ENCODE measurements at regions not wholly inside any gene's neighbourhood (a gene's known extent, or its start where the extent isn't known, plus 50 kb on each side); places are given as distances from the start of the nearest gene placed in this dataset.
A peak's percentile ranks its signal among the peaks of the same experiment; 100 is the strongest.

DNA sequence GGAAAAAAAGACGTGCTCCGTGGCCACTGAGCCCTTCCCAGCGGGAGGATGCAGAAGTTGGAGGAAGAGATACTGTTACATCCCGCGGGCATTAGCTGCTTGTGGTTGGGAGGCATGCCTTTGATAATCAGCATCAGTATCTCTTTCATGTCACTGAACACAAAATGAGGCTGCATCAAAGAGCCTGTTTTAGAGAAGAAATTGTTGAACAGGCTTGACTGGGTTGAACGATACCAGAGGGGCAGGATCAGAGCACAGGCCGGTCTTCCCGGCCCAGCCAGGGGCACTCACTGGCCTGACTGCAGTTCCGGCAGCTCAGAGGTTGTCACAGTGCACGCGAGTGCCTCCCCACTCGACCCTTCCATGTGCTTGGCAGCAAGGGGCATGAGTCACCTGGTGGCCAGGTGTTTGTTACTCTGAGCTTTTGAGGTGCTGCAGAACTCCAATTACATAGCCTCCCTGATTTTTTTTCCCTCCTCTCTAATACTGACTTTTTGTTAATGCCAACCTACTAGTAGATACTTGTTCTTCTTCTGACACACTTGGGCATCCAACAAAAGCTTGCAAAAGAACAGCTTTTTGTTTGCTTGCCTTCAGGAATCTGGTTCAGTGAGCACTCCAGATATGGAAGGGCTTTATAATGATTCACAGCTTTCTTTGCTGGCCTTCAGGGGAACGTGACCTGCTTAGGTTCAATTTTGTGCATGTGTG is 121.6 kb downstream of the VAPA start:
- Mint-ChIP-seq H3K27ac (peak overlapping the region; percentile 34), H3K4me1 (ENCODE audit: low read depth) (peaks cover 23% of the 10 kb centered on the region), H3K4me3 (ENCODE audit: low read depth) (no peak overlapping the region), H3K9me3 (ENCODE audit: low read depth) (no peaks in the 10 kb centered on the region), H3K27me3 (peaks cover 4% of the 10 kb centered on the region), H3K36me3 (ENCODE audit: insufficient read depth) (no peaks in the 10 kb centered on the region)
- DNase-seq (ENCODE audit: low spot score, unreplicated experiment): no peak
- no peak for TF ChIP-seq CTCF (IDR thresholded peaks at IDR 0.05; ENCODE audit: unreplicated experiment)

DNA sequence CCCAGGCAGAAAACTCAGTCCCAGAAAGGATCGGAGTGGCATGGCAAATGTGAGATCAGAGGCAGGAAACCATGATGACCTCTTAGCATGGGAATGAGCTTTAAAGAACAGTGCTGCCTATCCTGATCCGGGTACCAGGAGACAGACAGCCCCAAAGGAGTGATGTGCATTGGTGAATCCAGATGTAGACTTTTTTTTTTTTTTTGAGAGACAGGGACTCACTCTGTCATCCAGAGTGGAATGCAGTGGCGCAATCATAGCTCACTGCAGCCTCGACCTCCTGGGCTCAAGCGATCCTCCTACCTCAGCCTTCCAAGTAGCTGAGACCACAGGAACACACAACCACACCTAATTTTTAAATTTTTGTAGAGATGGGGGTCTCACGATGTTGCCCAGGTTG is 122.7 kb downstream of the VAPA start:
- Mint-ChIP-seq H3K9me3 (ENCODE audit: low read depth) (peaks cover 1% of the 10 kb centered on the region), H3K4me3 (ENCODE audit: low read depth) (no peak overlapping the region), H3K36me3 (ENCODE audit: insufficient read depth) (no peaks in the 10 kb centered on the region), H3K27me3 (no peaks in the 10 kb centered on the region), H3K4me1 (ENCODE audit: low read depth) (peaks cover 27% of the 10 kb centered on the region), H3K27ac (no peak overlapping the region)
- no peak for TF ChIP-seq CTCF (IDR thresholded peaks at IDR 0.05; ENCODE audit: unreplicated experiment)
- no peak for DNase-seq (ENCODE audit: low spot score, unreplicated experiment)

- Mint-ChIP-seq H3K27me3 (no peaks in the 10 kb centered on the region), H3K9me3 (ENCODE audit: low read depth) (peaks cover 7% of the 10 kb centered on the region), H3K27ac (peak overlapping the region; percentile 25), H3K4me1 (ENCODE audit: low read depth) (peaks cover 27% of the 10 kb centered on the region), H3K4me3 (ENCODE audit: low read depth) (no peak overlapping the region), H3K36me3 (ENCODE audit: insufficient read depth) (peaks cover 2% of the 10 kb centered on the region)
- DNase-seq (ENCODE audit: low spot score, unreplicated experiment): no peak
- no peak for TF ChIP-seq CTCF (IDR thresholded peaks at IDR 0.05; ENCODE audit: unreplicated experiment)
Measured at GRCh38 chr18:10037181-10037580, 123.4 kb downstream of the VAPA start.

DNA sequence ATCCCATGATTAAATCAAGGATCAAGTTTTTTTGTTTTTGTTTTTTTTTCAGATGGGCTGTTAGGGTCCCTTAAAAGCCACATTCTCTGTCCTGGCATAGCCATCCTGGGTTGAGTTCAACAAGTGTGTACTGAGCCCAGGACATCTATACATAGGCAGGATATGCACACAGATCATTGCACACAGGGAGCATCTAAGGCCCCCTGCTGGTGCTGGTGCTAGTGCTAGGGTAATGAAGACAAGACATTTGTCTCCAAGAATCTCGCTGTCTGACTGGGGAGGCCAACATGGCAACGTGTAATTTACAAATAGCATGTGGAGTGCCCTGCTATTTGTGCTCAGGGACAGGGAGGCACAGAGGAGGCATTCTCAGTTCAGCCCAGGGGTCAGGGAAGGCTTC is 124.5 kb downstream of the VAPA start:
- Mint-ChIP-seq H3K27ac (no peak overlapping the region), H3K9me3 (ENCODE audit: low read depth) (peaks cover 12% of the 10 kb centered on the region), H3K4me3 (ENCODE audit: low read depth) (no peak overlapping the region), H3K4me1 (ENCODE audit: low read depth) (peaks cover 22% of the 10 kb centered on the region), H3K27me3 (no peaks in the 10 kb centered on the region), H3K36me3 (ENCODE audit: insufficient read depth) (peaks cover 4% of the 10 kb centered on the region)
- no peak for DNase-seq (ENCODE audit: low spot score, unreplicated experiment)
- TF ChIP-seq CTCF (IDR thresholded peaks at IDR 0.05; ENCODE audit: unreplicated experiment): no peak

- H3K36me3 Mint-ChIP-seq (ENCODE audit: insufficient read depth): peaks cover 4% of the 10 kb centered on the region
- H3K4me1 Mint-ChIP-seq (ENCODE audit: low read depth): peaks cover 14% of the 10 kb centered on the region
- no peak for TF ChIP-seq CTCF (IDR thresholded peaks at IDR 0.05; ENCODE audit: unreplicated experiment)
- DNase-seq (ENCODE audit: low spot score, unreplicated experiment): no peak
- no peak overlapping the region for H3K4me3 Mint-ChIP-seq (ENCODE audit: low read depth)
- peak overlapping the region; percentile 82 for H3K27ac Mint-ChIP-seq
- H3K9me3 Mint-ChIP-seq (ENCODE audit: low read depth): peaks cover 16% of the 10 kb centered on the region
- no peaks in the 10 kb centered on the region for H3K27me3 Mint-ChIP-seq
Measured at GRCh38 chr18:10040287-10041011, 126.6 kb downstream of the VAPA start.

Measured in progenitor cell of endocrine pancreas (in vitro differentiated cells).